Loucy (cell line): ENCODE measurements at regions not wholly inside any gene's neighbourhood (a gene's known extent, or its start where the extent isn't known, plus 50 kb on each side); places are given as distances from the start of the nearest gene placed in this dataset.

ENCODE experiments used
- H2AFZ ChIP-seq: fragments of 200-600 bp; sonication (generic); 2 replicates; pipeline ENCODE4 v1.6.0; 2016; ENCODE audit warnings: antibody characterized with exemption, mild to moderate bottlenecking, low read length, moderate library complexity
- H3F3A ChIP-seq: fragments of 200-600 bp; 2 replicates; pipeline ENCODE4 v1.6.0; 2016; ENCODE audit warnings: antibody characterized with exemption, low read depth, mild to moderate bottlenecking
- H3K27me3 ChIP-seq: fragments of 200-600 bp; sonication (generic); 2 replicates; pipeline ENCODE4 v1.6.1; 2014; ENCODE audit warnings: low read length, mild to moderate bottlenecking; ENCODE audit not compliant: insufficient read depth, poor library complexity, severe bottlenecking
- H3K36me3 ChIP-seq: fragments of 200-600 bp; sonication (generic); 2 replicates; pipeline ENCODE4 v1.6.1; 2016; ENCODE audit warnings: low read length; ENCODE audit not compliant: insufficient read depth
- H3K4me1 ChIP-seq: fragments of 200-600 bp; sonication (generic); 2 replicates; pipeline ENCODE4 v1.5.1; 2014; ENCODE audit warnings: low read length, mild to moderate bottlenecking; ENCODE audit not compliant: insufficient read depth, poor library complexity, severe bottlenecking
- H3K4me2 ChIP-seq: fragments of 200-600 bp; sonication (generic); 2 replicates; pipeline ENCODE4 v1.6.0; 2014; ENCODE audit warnings: antibody characterized with exemption, low read length, low read depth, mild to moderate bottlenecking; ENCODE audit not compliant: poor library complexity, severe bottlenecking
- H3K4me3 ChIP-seq: fragments of 200-600 bp; sonication (generic); 2 replicates; pipeline ENCODE4 v1.5.1; 2014; ENCODE audit warnings: low read length, mild to moderate bottlenecking, mixed read lengths; ENCODE audit not compliant: poor library complexity, severe bottlenecking
- H3K79me2 ChIP-seq: fragments of 200-600 bp; sonication (generic); 2 replicates; pipeline ENCODE4 v1.6.1; 2014; ENCODE audit warnings: low read length; ENCODE audit not compliant: insufficient read depth
- H3K9ac ChIP-seq: fragments of 200-600 bp; sonication (generic); 2 replicates; pipeline ENCODE4 v1.6.0; 2014; ENCODE audit warnings: mild to moderate bottlenecking, low read depth, low read length, moderate library complexity; ENCODE audit not compliant: poor library complexity, severe bottlenecking
- H3K9me2 ChIP-seq: fragments of 200-600 bp; sonication (generic); replicated peaks from 2 replicates; pipeline ENCODE4 v1.6.1; 2016; ENCODE audit warnings: low read depth, low read length, mixed read lengths
- H3K9me3 ChIP-seq: fragments of 200-600 bp; sonication (generic); 2 replicates; pipeline ENCODE4 v1.6.1; 2014; ENCODE audit warnings: mild to moderate bottlenecking, antibody characterized with exemption, low read length, low read depth; ENCODE audit not compliant: insufficient read depth
- H4K20me1 ChIP-seq: fragments of 200-600 bp; sonication (generic); 2 replicates; pipeline ENCODE4 v1.6.0; 2014; ENCODE audit warnings: antibody characterized with exemption, low read length, mild to moderate bottlenecking; ENCODE audit not compliant: insufficient read depth, poor library complexity, severe bottlenecking
- EZH2phosphoT487 ChIP-seq: fragments of 200-600 bp; IDR thresholded peaks from 2 replicates; pipeline ENCODE4 v1.6.1; 2018; ENCODE audit warnings: antibody characterized with exemption, mild to moderate bottlenecking, moderate library complexity, borderline replicate concordance
- TF ChIP-seq, protein P1 (sequence below): fragments of 200-600 bp; sonication (generic); conservative IDR thresholded peaks from 2 replicates; pipeline ENCODE4 v1.5.1; 2014; ENCODE audit warnings: mild to moderate bottlenecking, antibody characterized with exemption, low read length

DNA sequence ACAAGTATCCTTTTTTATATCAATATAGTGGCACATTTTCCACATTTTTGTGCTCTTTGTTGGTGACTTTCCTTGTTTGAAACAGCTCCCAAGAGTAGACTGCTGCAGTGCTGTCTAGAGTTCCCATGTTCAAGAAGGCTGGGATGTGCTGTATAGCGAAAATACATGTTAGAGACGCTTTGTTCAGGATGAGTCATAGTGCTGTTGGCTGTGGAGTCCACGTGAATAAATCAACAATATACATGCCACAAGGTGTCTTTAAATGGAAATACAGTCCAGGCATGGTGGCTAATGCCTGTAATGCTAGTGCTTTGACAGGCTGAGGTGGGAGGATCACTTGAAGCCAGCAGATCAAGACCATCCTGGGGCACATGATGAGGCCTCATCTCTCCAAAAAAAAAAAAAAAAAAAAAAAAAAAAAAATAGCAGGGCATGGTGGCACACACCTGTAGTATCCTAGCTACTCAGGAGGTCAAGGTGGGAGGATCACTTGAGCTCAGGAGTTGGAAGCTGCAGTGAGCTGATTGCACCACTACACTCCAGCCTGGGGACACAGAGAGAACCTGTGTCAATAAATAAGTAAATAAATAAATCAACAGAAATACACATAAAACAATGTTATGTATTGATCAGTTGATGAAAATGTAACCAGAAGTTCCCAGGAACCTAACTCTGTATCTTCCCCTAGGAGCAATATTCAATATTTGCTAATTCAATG is 256.8 kb upstream of the STS start:
- Histone ChIP-seq H3K9ac (no peak overlapping the region), H3K9me2 (no peaks in the 10 kb centered on the region), H3K9me3 (no peaks in the 10 kb centered on the region), H3K4me3 (no peak overlapping the region), H3K4me1 (no peaks in the 10 kb centered on the region), H3K27me3 (no peaks in the 10 kb centered on the region), H3F3A (no peaks in the 10 kb centered on the region), H3K79me2 (no peaks in the 10 kb centered on the region), H2AFZ (no peak overlapping the region), H4K20me1 (no peaks in the 10 kb centered on the region), H3K4me2 (no peak overlapping the region), H3K36me3 (no peaks in the 10 kb centered on the region)
- TF ChIP-seq, protein P1, sequence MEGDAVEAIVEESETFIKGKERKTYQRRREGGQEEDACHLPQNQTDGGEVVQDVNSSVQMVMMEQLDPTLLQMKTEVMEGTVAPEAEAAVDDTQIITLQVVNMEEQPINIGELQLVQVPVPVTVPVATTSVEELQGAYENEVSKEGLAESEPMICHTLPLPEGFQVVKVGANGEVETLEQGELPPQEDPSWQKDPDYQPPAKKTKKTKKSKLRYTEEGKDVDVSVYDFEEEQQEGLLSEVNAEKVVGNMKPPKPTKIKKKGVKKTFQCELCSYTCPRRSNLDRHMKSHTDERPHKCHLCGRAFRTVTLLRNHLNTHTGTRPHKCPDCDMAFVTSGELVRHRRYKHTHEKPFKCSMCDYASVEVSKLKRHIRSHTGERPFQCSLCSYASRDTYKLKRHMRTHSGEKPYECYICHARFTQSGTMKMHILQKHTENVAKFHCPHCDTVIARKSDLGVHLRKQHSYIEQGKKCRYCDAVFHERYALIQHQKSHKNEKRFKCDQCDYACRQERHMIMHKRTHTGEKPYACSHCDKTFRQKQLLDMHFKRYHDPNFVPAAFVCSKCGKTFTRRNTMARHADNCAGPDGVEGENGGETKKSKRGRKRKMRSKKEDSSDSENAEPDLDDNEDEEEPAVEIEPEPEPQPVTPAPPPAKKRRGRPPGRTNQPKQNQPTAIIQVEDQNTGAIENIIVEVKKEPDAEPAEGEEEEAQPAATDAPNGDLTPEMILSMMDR = no peak
- no peak for TF ChIP-seq EZH2phosphoT487

DNA sequence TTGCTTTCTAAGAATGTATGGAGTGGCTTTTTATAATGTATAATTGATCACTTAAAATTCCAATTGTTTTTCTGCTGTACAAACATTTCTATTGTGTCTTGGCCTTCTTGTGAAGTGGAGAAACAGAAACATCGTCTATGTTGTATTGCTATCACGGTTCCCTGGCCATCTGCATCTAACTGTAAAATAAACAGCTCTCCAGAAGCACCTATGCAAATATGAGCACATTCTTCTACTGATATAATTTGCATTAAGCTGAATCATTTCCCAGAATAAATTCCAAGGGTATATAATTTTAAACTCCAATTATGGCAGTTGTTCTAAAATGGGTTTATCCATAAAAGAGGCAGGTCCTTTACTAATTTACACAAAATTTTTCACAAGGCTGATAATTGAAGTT is 261.6 kb upstream of the STS start:
- TF ChIP-seq EZH2phosphoT487 = no peak
- TF ChIP-seq, protein P1 = no peak

DNA sequence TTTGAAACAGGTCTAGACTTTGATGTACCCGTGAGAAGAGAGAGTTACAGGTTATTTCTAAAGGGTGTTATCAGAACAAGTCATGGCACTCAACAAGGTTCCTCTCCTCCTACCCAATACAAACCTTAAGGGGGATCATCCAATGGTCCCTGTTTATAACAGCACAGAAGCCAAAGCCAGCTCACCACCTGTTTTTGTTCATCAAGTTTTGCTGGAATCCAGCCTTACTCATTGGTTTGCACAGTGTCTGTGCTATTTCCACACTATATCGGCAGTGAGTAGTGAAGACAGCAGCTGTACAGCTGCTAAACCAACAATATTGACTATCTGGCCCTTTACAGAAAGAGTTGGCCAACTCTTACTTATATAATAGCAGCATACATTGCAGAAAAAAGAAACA is 262.1 kb upstream of the STS start:
- TF ChIP-seq, protein P1 = no peak
- no peak for TF ChIP-seq EZH2phosphoT487
- H4K20me1 ChIP-seq = no peaks in the 10 kb centered on the region
- no peak overlapping the region for H2AFZ ChIP-seq
- H3K36me3 ChIP-seq = no peaks in the 10 kb centered on the region
- H3F3A ChIP-seq = no peaks in the 10 kb centered on the region
- no peak overlapping the region for H3K4me3 ChIP-seq
- no peaks in the 10 kb centered on the region for H3K9me3 ChIP-seq
- no peaks in the 10 kb centered on the region for H3K9me2 ChIP-seq
- no peak overlapping the region for H3K4me2 ChIP-seq
- H3K79me2 ChIP-seq = no peaks in the 10 kb centered on the region
- H3K9ac ChIP-seq = no peak overlapping the region
- no peaks in the 10 kb centered on the region for H3K4me1 ChIP-seq
- H3K27me3 ChIP-seq = no peaks in the 10 kb centered on the region

More for the DNA sequence above, 261.6 kb upstream of the STS start:
- Histone ChIP-seq H3K79me2 (no peaks in the 10 kb centered on the region), H3K9me3 (no peaks in the 10 kb centered on the region), H3K4me1 (no peaks in the 10 kb centered on the region), H3K9ac (no peak overlapping the region), H3K4me2 (no peak overlapping the region), H2AFZ (no peak overlapping the region), H3K4me3 (no peak overlapping the region), H3K9me2 (no peaks in the 10 kb centered on the region), H4K20me1 (no peaks in the 10 kb centered on the region), H3K36me3 (no peaks in the 10 kb centered on the region), H3K27me3 (no peaks in the 10 kb centered on the region), H3F3A (no peaks in the 10 kb centered on the region)
